ENCODE measurements at regions not wholly inside any gene's neighbourhood (a gene's known extent, or its start where the extent isn't known, plus 50 kb on each side); places are given as distances from the start of the nearest gene placed in this dataset.

DNA sequence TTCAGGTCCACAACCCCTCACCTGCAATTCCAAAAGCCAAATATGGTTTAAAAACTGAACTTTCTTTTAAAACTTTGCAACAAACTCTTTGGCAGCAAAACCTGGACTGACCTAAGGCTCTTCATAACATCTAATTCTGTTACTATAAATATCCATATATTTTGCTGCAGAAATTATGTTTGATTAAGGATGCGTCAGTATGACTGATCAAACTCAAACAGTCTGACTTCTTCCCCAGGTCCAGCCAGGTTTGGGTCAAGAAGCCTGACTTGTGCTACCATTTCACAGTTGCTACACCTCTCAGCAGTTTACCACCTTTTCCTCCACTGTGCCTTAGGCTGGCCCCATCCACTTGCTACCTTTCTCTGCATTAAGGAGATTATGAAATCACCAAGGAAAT, 127.0 kb upstream of the DUSP22 start:
- Mint-ChIP-seq H3K27me3 (peaks cover 0 to 43% (median 2%) of the 10 kb centered on the region in 5 donors), H3K27ac (no peak overlapping the region), H3K4me3 (no peak overlapping the region), H3K4me1 (no peaks in the 10 kb centered on the region), H3K36me3 (no peaks in the 10 kb centered on the region), H3K9me3 (peaks cover 0 to 5% (median 0%) of the 10 kb centered on the region in 11 donors)
- DNase-seq: no peak
- Histone ChIP-seq H3K4me1 (ENCODE audit: control insufficient read depth in 2 of 2, insufficient read depth in 2 of 2, low read length in 2 of 2) (no peaks in the 10 kb centered on the region), H3K27me3 (ENCODE audit: control insufficient read depth in 2 of 2, insufficient read depth in 2 of 2, low read length in 2 of 2) (no peaks in the 10 kb centered on the region), H3K4me3 (ENCODE audit: low read length) (no peak overlapping the region), H3K9me3 (ENCODE audit: control insufficient read depth in 2 of 3, low read length in 3 of 3) (no peaks in the 10 kb centered on the region), H3K27ac (ENCODE audit: low read depth, low read length) (no peak overlapping the region), H3K36me3 (ENCODE audit: control insufficient read depth in 2 of 3, insufficient read depth in 3 of 3, low read length in 3 of 3) (no peaks in the 10 kb centered on the region)
- CTCF ChIA-PET: interaction anchor here (1.0 kb wide), 1 partner anchor 10 kb away, joined by 3 read pairs; no protein-coding TSS in a partner anchor
- intact Hi-C loops (cut with micrococcal nuclease): no loop called here
- POLR2A ChIA-PET: no interaction called here
- ATAC-seq: no peak

DNA sequence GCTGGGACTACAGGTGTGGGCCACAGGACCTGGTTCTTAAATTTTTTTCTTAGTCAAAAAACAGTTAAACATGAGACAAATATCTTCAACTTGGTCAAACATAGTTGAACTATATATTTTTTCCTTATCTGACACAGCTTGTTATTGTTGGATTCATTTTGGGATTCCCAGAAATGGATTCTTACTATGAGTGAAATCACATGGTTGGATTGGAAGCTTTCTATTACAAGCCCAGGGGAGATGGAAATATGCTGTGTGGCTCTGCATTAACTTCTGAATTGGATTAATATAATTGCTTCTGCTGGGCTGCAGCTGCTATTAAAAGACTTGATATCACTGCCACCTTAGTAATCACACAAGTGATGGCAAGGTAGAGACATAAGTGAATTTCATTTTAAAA, 126.4 kb upstream of the DUSP22 start:
- H3K9me3 Mint-ChIP-seq: peaks cover 0 to 5% (median 0%) of the 10 kb centered on the region in 11 donors
- CTCF ChIA-PET: interaction anchor here (1.0 kb wide), 1 partner anchor 11 kb away, joined by 3 read pairs; no protein-coding TSS in a partner anchor
- H3K36me3 Mint-ChIP-seq: no peaks in the 10 kb centered on the region
- no peak overlapping the region for H3K4me3 ChIP-seq (ENCODE audit: low read length)
- POLR2A ChIA-PET: no interaction called here
- no peak overlapping the region for H3K27ac ChIP-seq (ENCODE audit: low read depth, low read length)
- H3K27me3 ChIP-seq (ENCODE audit: control insufficient read depth in 2 of 2, insufficient read depth in 2 of 2, low read length in 2 of 2): no peaks in the 10 kb centered on the region
- intact Hi-C loops (cut with micrococcal nuclease): no loop called here
- H3K9me3 ChIP-seq (ENCODE audit: control insufficient read depth in 2 of 3, low read length in 3 of 3): no peaks in the 10 kb centered on the region
- ATAC-seq (no peak), DNase-seq (no peak)
- H3K27ac Mint-ChIP-seq: no peak overlapping the region
- H3K27me3 Mint-ChIP-seq: peaks cover 0 to 43% (median 0%) of the 10 kb centered on the region in 5 donors
- H3K4me1 ChIP-seq (ENCODE audit: control insufficient read depth in 2 of 2, insufficient read depth in 2 of 2, low read length in 2 of 2): no peaks in the 10 kb centered on the region
- H3K36me3 ChIP-seq (ENCODE audit: control insufficient read depth in 2 of 3, insufficient read depth in 3 of 3, low read length in 3 of 3): no peaks in the 10 kb centered on the region
- no peaks in the 10 kb centered on the region for H3K4me1 Mint-ChIP-seq
- no peak overlapping the region for H3K4me3 Mint-ChIP-seq

- DNase-seq: peak in 5 of 9 donors; percentile 14 to 40 (median 25)
- CTCF ChIA-PET: interaction anchor here (1.2 kb wide), 1 partner anchor 20 kb away, joined by 4 read pairs; no protein-coding TSS in a partner anchor
Measured at GRCh38 chr6:168865-169455, 123.3 kb upstream of the DUSP22 start.

DNA sequence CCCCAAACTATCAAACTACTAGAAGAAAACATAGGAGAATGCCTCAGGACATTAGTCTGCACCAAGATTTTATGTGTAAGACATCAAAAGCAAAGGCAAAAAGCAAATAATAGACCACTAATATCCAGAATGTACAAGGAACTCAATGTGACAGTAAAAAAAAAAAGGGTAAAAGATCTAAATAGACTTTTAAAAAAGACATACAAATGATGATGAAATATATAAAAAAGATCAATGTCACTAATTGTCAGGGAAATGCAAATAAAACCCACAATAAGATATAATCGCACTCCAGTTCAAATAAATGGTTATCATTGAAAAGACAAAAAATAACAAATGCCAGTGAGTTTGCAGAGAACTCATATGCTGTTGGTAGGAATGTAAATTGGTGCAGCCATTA, 118.3 kb upstream of the DUSP22 start:
- ChIA-PET CTCF (no interaction called here), POLR2A (no interaction called here)
- Mint-ChIP-seq H3K9me3 (peaks cover 0 to 7% (median 3%) of the 10 kb centered on the region in 11 donors), H3K27me3 (peaks cover 0 to 33% (median 20%) of the 10 kb centered on the region in 5 donors), H3K4me3 (no peak overlapping the region), H3K4me1 (no peaks in the 10 kb centered on the region), H3K36me3 (peaks cover 0 to 6% (median 0%) of the 10 kb centered on the region in 5 donors), H3K27ac (no peak overlapping the region)
- H3K9me3 ChIP-seq (ENCODE audit: control insufficient read depth in 2 of 3, low read length in 3 of 3): no peaks in the 10 kb centered on the region
- intact Hi-C loops (cut with micrococcal nuclease): no loop called here
- H3K4me3 ChIP-seq (ENCODE audit: low read length): no peak overlapping the region
- ATAC-seq: no peak
- H3K27me3 ChIP-seq (ENCODE audit: control insufficient read depth in 2 of 2, insufficient read depth in 2 of 2, low read length in 2 of 2): no peaks in the 10 kb centered on the region
- no peak overlapping the region for H3K27ac ChIP-seq (ENCODE audit: low read depth, low read length)
- H3K4me1 ChIP-seq (ENCODE audit: control insufficient read depth in 2 of 2, insufficient read depth in 2 of 2, low read length in 2 of 2): no peaks in the 10 kb centered on the region
- no peak for DNase-seq
- H3K36me3 ChIP-seq (ENCODE audit: control insufficient read depth in 2 of 3, insufficient read depth in 3 of 3, low read length in 3 of 3): no peaks in the 10 kb centered on the region

More at GRCh38 chr6:168865-169455, 123.3 kb upstream of the DUSP22 start:
- no peaks in the 10 kb centered on the region for H3K27me3 ChIP-seq (ENCODE audit: control insufficient read depth in 2 of 2, insufficient read depth in 2 of 2, low read length in 2 of 2)
- peaks cover 0 to 6% (median 0%) of the 10 kb centered on the region in 5 donors for H3K36me3 Mint-ChIP-seq
- no peak overlapping the region for H3K27ac Mint-ChIP-seq
- H3K4me3 Mint-ChIP-seq: no peak overlapping the region
- H3K9me3 Mint-ChIP-seq: peaks cover 0 to 7% (median 0%) of the 10 kb centered on the region in 11 donors
- intact Hi-C loops (cut with micrococcal nuclease): no loop called here
- peaks cover 0 to 37% (median 10%) of the 10 kb centered on the region in 5 donors for H3K27me3 Mint-ChIP-seq
- no peaks in the 10 kb centered on the region for H3K4me1 Mint-ChIP-seq
- POLR2A ChIA-PET: interaction anchor here (0.7 kb wide), 1 partner anchor 331 kb away, joined by 4 read pairs; no protein-coding TSS in a partner anchor
- no peaks in the 10 kb centered on the region for H3K9me3 ChIP-seq (ENCODE audit: control insufficient read depth in 2 of 3, low read length in 3 of 3)
- H3K36me3 ChIP-seq (ENCODE audit: control insufficient read depth in 2 of 3, insufficient read depth in 3 of 3, low read length in 3 of 3): no peaks in the 10 kb centered on the region
- no peak overlapping the region for H3K27ac ChIP-seq (ENCODE audit: low read depth, low read length)
- no peak overlapping the region for H3K4me3 ChIP-seq (ENCODE audit: low read length)
- H3K4me1 ChIP-seq (ENCODE audit: control insufficient read depth in 2 of 2, insufficient read depth in 2 of 2, low read length in 2 of 2): no peaks in the 10 kb centered on the region
- ATAC-seq: no peak

DNA sequence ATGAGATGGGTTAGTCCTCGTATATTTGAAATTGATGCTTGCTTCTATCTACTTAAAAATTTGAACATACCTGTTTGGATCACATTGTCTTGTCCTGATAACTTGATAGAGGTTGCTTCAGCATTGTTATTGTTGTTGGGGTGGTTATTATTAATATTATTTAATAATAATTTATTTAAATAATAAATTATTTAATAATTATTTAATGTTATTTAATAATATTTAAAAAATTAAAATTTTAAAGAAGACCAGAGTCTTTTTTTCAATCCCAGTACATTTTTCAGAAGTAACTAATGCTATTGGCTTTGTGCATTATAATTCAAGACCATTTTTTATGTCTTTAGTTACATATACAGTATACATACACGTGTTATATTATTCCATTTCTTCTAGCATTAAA, 116.6 kb upstream of the DUSP22 start:
- peaks cover 0 to 6% (median 0%) of the 10 kb centered on the region in 5 donors for H3K36me3 Mint-ChIP-seq
- POLR2A ChIA-PET: no interaction called here
- no peaks in the 10 kb centered on the region for H3K9me3 ChIP-seq (ENCODE audit: control insufficient read depth in 2 of 3, low read length in 3 of 3)
- no peaks in the 10 kb centered on the region for H3K4me1 ChIP-seq (ENCODE audit: control insufficient read depth in 2 of 2, insufficient read depth in 2 of 2, low read length in 2 of 2)
- no peak for ATAC-seq
- peaks cover 0 to 7% (median 4%) of the 10 kb centered on the region in 11 donors for H3K9me3 Mint-ChIP-seq
- peaks cover under 1 to 8% (median 7%) of the 10 kb centered on the region in 7 donors for H3K4me1 Mint-ChIP-seq
- no peak overlapping the region for H3K4me3 ChIP-seq (ENCODE audit: low read length)
- DNase-seq: no peak
- no peak overlapping the region for H3K4me3 Mint-ChIP-seq
- no peak overlapping the region for H3K27ac ChIP-seq (ENCODE audit: low read depth, low read length)
- H3K27me3 Mint-ChIP-seq: peaks cover 0 to 28% (median 20%) of the 10 kb centered on the region in 5 donors
- H3K36me3 ChIP-seq (ENCODE audit: control insufficient read depth in 2 of 3, insufficient read depth in 3 of 3, low read length in 3 of 3): no peaks in the 10 kb centered on the region
- no peaks in the 10 kb centered on the region for H3K27me3 ChIP-seq (ENCODE audit: control insufficient read depth in 2 of 2, insufficient read depth in 2 of 2, low read length in 2 of 2)
- CTCF ChIA-PET: no interaction called here
- intact Hi-C loops (cut with micrococcal nuclease): no loop called here
- no peak overlapping the region for H3K27ac Mint-ChIP-seq

DNA sequence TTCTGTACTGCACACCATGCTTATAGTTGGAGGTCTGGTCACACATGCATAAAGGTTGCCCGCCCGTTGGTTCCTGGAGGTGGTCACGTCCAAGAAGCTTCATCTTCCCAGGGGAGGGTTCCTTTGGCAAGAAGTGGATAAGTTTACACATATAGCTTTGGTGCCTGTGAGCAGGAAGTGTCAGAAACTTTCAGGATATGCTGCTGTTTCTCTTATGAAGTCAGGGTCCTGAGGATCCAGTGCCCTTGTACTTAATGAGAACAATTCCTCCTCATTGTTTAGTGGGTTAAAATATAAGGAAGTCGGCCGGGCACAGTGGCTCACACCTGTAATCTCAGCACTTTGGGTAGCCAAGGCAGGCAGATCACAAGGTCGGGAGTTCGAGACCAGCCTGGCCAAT, 115.5 kb upstream of the DUSP22 start:
- Mint-ChIP-seq H3K36me3 (peaks cover 0 to 3% (median 0%) of the 10 kb centered on the region in 5 donors), H3K27ac (no peak overlapping the region), H3K9me3 (peaks cover 0 to 6% (median 2%) of the 10 kb centered on the region in 11 donors), H3K4me1 (peaks cover 3 to 17% (median 16%) of the 10 kb centered on the region in 7 donors), H3K27me3 (peaks cover 0 to 22% (median 16%) of the 10 kb centered on the region in 5 donors), H3K4me3 (no peak overlapping the region)
- Histone ChIP-seq H3K4me1 (ENCODE audit: control insufficient read depth in 2 of 2, insufficient read depth in 2 of 2, low read length in 2 of 2) (no peaks in the 10 kb centered on the region), H3K27ac (ENCODE audit: low read depth, low read length) (no peak overlapping the region), H3K36me3 (ENCODE audit: control insufficient read depth in 2 of 3, insufficient read depth in 3 of 3, low read length in 3 of 3) (no peaks in the 10 kb centered on the region), H3K9me3 (ENCODE audit: control insufficient read depth in 2 of 3, low read length in 3 of 3) (no peaks in the 10 kb centered on the region), H3K4me3 (ENCODE audit: low read length) (no peak overlapping the region), H3K27me3 (ENCODE audit: control insufficient read depth in 2 of 2, insufficient read depth in 2 of 2, low read length in 2 of 2) (no peaks in the 10 kb centered on the region)
- ATAC-seq (no peak), DNase-seq (no peak)
- intact Hi-C loops (cut with micrococcal nuclease): no loop called here
- POLR2A ChIA-PET: no interaction called here
- CTCF ChIA-PET: no interaction called here

DNA sequence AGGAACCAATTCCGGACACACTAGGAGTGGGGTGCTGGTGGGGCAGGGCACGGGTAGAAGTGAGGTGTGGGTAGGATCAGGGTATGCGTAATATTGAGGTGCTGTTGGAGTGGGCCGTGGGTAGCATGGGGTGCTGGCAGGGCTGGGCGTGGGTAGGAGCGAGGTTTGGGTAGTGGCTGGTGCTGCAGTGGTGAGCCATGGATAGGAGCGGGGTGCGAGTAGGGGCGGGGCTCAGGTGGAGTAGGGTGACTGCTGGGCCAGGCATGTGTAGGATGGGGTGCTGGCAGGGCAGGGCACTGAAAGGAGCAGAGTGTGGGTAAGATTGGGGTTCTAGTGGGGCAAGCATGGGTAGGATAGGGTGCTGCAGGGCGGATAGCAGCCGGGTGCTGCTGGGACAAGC, 114.2 kb upstream of the DUSP22 start:
- Mint-ChIP-seq H3K4me3 (peak overlapping the region in 1 of 10 donors; percentile 45), H3K4me1 (peaks cover 3 to 17% (median 16%) of the 10 kb centered on the region in 7 donors), H3K9me3 (peaks cover 0 to 5% (median 0%) of the 10 kb centered on the region in 11 donors), H3K27me3 (peaks cover 0 to 19% (median 16%) of the 10 kb centered on the region in 5 donors), H3K36me3 (no peaks in the 10 kb centered on the region), H3K27ac (peak overlapping the region in 2 of 9 donors; percentile 17 to 50)
- CTCF ChIA-PET: interaction anchor here (0.6 kb wide), 1 partner anchor 27 kb away, joined by 3 read pairs; no protein-coding TSS in a partner anchor
- no peaks in the 10 kb centered on the region for H3K4me1 ChIP-seq (ENCODE audit: control insufficient read depth in 2 of 2, insufficient read depth in 2 of 2, low read length in 2 of 2)
- H3K4me3 ChIP-seq (ENCODE audit: low read length): no peak overlapping the region
- POLR2A ChIA-PET: no interaction called here
- no peak for ATAC-seq
- H3K9me3 ChIP-seq (ENCODE audit: control insufficient read depth in 2 of 3, low read length in 3 of 3): no peaks in the 10 kb centered on the region
- no peaks in the 10 kb centered on the region for H3K36me3 ChIP-seq (ENCODE audit: control insufficient read depth in 2 of 3, insufficient read depth in 3 of 3, low read length in 3 of 3)
- intact Hi-C loops (cut with micrococcal nuclease): no loop called here
- DNase-seq: no peak
- no peaks in the 10 kb centered on the region for H3K27me3 ChIP-seq (ENCODE audit: control insufficient read depth in 2 of 2, insufficient read depth in 2 of 2, low read length in 2 of 2)
- H3K27ac ChIP-seq (ENCODE audit: low read depth, low read length): no peak overlapping the region

All from naive thymus-derived CD4-positive, alpha-beta T cell (primary cell).